ENCODE measurements at regions not wholly inside any gene's neighbourhood (a gene's known extent, or its start where the extent isn't known, plus 50 kb on each side); places are given as distances from the start of the nearest gene placed in this dataset.

DNA sequence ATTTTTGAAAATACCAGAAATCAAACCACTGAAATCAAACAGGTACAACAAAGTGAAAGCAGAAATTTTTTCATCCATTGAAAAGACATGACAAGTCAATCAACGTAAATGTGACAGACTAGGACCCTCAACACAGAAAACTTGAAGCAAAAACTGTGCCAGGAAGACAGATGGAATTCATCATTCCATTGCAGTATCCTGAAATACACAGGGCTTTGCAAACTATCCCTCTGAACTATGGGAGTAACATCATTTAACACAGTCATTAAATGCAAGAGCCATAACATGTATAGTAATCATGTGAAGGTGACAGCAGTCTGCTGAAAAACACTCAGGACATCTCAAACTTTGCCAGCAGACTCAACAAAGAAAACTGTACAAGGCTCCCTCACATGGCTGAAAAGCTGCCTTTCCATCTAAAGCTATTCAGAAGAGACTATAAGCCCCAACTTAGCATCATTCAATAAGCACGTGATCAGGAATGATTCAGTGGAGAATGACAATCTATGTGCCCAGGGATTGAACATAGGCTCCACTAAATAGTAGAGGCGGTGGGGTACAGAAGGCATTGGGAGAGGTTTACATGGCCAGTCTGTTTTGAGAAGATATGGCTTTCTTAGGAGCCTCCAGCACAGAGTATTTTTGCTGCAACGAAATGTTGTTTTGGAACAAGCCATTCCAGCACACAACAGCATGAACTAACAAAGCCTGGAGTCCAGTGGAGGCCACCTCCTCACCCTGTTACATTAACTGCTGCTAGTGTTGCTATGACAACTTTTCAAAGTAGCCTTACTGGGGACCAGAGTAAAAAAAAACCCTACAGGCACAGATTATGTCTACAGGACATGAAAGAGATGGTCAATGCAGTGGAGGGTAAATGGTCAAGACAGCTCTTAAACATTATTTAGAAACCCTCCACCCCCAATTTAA, 274.5 kb upstream of the NOCT start:
- no peak for DNase-seq

DNA sequence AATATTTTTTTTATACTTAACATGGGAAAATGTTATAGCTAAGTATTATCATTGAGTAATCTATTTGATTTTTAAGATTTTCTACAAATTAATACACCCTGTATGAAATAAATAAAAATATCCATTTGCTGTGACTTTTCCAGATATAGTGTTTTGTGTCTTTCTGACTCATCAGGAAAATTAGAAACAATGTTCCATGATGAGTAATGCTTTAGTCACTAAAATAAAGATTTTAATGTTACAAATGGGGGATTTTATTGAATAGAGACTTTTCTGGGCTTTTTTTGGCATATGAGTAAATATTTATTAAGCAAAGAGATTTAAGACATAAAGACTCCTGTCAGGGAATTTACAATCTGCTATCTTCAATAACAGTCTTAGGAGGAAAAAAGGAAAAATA, 279.2 kb upstream of the NOCT start:
- DNase-seq = no peak

DNA sequence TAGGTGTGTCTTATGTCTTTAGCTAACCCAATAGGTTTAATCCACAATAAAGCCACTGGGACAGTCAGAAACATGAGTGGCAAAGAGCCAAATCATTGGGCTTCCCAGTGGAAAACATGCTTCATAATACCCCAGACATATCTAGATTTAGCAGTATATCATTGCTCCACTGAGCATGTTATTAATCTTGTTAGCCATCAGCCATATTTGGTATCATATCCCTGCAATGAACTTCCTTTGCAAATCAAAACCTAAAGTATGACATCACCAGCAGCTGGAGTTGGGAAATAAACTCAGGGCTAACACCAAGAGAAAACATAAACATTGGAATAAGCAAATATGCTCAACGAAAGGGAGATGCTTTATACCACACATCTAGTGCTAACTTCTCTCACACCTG, 280.8 kb upstream of the NOCT start:
- no peak for DNase-seq

DNA sequence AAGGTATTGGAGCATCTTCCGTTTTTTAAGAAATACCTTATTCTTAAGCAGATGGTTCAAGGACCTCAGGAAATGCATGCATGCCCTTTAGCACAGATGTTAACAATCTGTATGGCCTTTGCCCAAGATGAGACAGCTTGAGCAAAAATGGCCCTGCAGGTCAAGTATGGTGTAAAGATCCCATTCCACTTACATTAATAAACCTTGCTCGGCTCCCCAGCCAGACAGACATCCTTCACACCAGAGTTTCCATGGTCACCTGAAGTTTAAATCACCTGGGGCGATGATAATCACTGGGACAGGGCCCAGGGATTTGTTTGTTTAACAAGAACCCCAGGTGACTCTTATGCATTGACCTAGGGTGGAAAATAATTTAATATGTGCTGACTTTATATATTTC, 287.0 kb upstream of the NOCT start:
- no peak for DNase-seq

DNA sequence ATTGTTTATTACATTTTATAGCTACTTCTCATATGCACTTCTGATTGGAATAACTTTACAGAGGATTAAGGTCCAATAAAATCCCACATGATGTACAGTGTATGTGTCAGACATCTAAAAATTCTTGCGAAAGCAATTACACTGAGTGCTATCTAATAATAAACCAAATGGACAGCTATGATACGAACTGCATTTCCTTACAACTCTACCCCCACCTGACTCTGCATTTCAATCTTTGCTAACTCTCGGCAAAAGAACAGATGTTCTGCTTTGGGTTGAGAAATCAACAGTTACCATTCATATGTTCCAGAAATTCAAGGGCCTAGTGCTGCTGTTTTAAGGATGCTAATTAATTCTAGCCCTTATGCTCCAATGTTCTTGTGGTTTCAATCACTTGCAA, 287.9 kb upstream of the NOCT start:
- DNase-seq = no peak

DNA sequence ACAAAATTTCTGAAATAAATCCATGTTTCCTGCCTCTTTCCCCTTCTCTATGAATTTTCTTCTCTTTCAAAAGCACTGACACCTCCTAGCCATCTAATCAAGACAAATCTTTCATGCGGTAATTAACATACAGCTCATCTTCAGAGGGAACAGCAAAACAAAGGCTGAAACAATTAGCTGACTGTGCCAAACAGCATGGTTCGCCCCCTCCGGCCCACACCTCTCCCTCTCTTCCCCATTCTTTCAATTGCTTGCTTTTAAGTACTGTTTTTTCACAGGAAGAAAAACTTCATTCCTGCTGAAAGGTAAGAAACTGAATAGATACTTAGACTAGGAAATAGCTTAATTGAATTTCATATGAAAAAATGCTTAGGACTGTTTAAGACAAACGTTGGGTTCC, 291.1 kb upstream of the NOCT start:
- no peak for DNase-seq

DNA sequence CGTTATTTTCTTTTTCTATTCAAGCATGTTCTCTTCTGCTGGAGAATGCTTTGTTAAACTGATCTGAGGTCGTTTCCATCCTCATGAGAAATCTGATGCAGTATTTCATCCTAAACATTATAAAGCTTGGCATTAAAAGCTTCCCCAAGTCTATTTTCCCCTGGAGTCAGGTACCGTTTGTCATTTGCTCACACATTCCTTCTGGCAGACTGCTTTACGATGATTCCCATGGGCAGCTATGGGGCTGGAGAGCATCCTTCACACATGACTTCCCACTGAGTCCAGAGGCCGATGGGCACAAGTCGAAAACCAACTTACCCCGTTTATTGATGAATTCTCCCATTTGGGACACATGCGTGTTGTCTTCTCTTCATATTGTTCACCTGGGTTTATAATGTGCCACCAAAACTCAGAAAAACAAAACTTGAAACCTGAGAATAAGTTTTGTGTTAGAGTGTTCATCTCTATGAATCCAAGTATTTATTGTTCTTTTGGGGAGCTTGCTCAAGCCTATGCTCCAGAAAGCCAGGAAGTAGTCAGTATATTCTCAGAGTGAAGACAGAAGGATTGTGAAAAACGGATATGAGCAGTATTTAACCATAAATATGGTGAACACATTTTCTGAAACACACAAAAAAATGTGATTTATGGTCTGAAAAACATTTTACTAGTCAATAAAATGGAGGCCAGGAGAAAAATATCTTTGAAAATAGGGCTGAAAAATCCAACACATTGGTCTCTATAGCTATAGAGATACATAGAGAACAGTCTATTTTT, 298.8 kb upstream of the NOCT start:
- no peak for DNase-seq

DNA sequence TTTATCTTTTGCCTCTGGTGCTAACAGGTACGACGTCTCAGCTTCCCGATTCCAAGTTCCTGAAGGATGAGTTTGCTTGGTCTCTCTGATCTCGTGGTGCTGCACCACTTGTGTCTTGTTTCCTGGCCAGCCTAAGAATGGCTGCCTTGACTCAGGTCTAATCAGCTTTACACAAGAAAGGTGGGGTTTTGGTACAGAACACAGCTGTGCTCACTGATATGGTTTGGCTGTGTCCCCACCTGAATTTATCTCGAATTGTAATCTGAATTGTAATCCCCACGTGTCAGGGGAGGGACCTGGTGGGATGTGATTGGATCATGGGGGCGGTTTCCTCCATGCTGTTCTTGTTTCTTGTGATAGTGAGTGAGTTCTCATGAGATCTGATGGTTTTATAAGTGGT, 305.3 kb upstream of the NOCT start:
- DNase-seq = no peak

DNA sequence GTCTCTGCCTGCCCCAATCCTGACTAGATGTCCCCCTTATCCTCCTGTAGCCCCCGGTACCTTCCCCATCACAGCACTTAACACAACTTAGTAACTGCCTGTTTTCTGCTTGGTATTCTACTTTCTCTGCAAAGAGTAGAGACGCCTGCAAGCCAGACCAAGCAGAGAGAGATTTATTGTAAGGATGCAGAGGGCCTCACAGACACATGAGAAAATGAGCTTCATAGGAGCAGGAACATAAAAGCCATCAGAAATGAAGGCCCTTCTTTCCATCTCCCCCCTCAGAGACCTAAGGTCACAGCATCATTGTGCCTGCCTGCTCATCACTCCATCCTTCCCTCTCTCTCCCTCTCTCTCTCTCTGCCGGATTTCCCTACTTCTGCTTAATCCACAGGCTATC, 305.7 kb upstream of the NOCT start:
- DNase-seq = no peak

DNA sequence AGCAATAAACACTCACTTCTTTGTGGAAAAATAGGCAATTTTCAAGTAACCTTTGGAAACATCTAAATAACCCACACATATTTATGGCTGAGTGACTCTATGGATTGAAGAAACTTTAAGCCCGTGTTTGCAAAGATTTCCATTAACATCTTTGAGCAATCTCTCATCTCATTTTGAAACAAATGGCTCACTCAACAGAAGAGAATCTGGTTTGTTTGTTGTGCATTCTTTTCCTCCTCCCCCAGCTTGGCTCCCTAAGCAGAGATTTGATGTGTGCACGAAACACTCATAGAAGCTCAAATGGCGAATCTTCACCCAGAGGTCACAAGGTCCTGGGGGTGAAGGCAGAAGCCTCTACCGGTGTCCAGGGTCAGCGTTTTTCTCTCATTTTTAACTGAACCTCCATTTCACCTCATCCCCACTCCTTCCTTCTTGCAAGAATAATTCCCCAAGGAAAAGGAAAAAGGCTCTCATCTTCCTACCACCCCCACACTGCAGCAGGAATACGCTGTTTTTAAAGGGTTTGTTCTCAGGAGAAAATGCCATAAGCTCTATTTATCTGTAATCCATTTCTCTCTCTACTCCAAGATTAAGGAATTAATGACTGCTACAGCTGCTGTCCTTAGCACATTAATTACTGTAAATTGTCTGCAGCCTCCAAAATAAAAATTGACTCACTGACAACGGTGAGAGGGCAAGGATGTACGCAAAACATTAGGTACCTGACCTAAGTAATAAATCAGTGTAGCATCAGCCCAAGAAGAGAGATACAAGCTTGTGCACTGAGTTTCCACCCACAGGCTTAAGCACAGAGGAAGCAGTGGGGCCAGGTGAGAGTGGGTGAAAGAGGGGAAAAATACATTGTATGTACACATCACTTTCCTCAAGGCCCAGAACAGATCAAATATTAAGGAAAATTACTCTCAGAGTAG, 307.6 kb upstream of the NOCT start:
- no peak for DNase-seq

DNA sequence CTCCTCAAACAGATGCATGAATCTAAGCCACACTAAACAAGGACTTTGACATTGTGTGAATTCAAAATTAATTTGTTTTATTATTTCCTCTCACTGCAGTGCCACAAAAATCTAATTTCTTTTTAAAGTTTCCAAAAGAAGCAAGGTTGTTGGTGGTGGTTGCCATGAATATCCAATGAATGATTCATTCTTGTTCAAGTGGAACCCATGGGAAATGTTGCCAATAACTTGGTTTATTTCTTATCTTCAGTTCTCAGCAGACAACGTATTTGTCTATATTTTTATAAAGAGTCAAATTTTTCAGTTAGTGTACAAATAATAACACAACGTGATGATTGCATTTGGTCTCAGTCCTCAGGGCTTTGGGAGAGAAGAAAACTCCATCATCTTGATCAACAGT, 309.4 kb upstream of the NOCT start:
- DNase-seq = no peak

DNA sequence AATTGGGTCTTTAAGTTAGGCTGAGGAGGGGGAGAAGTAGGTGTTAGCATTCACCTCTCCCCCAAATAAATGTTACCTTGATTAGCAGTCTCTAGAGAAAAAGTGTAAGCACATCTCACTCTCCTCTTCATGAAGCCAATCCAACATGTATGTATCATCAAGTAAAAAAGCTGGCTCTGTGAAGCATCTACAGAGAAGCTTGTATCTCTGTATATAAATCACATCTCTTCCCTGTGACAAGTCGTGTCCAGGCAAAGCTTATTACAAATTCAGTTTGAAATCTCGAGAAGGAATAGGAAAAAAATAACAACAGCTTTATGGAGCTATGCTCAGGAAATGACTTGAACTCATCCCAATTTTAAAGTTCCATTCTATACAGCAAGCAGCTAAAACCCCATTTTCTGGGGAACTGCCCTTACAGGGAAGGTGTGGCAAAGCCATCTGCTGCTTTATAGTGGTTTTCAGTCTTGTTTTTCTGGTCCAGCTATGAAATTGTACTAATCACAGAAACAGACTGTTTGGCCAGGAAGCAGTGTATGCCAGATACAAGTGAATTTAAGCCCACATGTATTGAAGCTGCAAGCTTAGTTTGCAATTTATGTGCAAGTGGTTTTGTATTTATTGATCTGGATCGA, 313.3 kb upstream of the NOCT start:
- no peak for DNase-seq

DNA sequence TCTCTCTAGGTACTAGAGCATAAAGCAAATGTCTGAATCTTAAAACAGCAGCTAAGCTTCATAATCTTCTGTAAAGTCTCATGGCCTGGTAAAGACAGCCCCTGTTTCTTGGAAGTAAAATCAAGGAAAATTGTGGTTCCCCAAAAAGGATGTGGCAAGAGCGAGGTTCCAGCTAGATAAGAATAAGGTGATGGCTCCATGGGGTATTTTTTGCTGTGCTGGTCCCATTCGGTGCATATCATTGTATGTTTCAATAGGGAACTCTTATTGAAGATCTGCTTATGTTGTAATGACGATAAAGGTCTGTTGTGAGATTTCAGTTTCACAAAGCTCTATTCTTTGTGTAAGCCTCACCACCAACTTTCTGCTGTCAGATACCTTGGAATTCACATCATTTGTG, 316.9 kb upstream of the NOCT start:
- DNase-seq = no peak

DNA sequence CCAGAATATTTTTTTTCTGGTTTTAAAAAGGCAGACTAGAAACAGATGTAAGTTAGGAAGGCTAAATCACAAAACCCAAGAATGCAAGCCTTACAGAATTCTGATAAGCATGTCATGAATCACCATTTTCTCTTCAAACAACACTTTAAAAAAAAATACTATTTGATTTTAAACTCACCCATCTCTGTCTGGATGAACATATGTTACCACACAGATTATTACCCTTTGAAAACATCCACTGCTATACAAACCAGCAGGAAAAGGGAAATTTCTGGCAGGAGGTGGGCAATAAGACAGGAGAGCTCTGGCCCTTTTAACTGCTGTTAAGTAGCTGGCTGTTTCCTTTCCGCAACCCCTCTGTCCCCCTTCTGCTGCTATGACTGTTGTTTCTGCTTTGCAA, 317.7 kb upstream of the NOCT start:
- no peak for DNase-seq

DNA sequence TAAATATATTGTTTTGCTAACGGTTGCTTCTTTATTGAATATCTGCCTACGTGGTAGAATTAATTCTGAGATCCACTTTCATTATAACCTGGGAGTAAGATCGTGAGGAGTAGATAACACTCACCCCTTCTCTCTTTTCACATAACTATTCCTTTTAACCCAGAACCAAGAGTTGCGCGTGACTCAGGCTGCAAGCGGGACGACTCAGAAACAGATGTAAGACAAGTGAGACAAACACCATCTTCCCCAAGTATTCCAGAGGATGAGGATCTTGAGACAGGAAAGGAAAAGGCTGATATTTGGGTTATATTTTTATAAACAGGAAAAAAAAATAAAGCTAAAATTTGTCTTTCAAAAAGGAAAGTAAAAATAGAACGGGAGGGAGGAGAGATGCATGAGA, 318.8 kb upstream of the NOCT start:
- no peak for DNase-seq

DNA sequence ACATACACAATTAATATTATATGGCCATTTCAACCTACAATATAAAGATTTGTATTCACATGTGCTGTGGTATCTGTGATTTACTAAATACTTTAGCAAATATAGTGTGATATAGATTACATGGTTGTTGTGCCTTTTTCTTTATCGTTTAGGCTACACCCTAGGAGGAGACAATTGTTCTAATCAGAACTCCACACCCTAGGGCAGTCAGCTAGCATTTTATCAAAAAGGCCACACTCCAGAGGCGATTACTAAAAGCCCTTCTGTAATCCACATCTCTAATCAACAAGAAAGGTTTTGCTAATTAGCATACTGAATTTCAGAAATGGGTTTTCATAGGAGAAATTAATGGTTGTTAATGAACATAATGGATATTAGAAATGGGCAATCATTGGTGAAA, 319.5 kb upstream of the NOCT start:
- no peak for DNase-seq

DNA sequence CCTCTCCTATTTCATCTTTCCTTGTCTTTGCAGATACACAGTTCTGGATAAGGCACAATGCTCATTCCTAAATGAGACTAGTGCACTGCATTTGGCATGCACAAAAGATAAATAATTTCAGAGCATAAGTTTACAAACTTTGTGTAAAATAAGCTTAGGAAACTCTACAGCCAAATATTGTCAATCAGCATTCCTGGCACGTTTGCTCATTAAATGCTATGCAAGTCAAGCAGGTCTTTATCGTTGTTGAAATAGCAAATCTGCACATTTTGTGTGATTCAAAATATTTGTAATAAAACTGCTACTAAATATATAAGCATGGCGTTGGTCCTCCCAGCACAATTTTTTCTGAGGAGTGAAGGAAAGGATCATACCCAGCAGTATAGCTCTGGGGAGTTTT, 322.1 kb upstream of the NOCT start:
- DNase-seq = no peak

DNA sequence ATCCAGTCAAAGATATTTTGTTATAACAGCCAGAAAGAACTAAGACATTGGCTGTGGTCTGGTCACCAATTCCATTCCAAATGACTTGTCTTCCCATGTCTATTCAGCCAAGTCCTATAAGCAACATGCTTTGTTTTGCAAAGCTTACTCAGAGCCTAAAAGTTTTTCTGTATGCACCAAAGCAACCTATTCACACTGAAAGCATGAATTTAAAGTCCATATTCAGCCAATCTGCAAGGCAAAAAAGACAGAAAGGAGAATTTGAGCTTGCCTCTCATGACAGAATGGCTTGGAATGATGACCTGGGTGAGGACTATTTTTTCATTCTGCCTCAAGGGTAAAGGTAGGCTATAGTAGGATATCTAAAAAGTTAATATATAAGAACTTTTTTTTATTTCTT, 323.2 kb upstream of the NOCT start:
- DNase-seq = no peak

DNA sequence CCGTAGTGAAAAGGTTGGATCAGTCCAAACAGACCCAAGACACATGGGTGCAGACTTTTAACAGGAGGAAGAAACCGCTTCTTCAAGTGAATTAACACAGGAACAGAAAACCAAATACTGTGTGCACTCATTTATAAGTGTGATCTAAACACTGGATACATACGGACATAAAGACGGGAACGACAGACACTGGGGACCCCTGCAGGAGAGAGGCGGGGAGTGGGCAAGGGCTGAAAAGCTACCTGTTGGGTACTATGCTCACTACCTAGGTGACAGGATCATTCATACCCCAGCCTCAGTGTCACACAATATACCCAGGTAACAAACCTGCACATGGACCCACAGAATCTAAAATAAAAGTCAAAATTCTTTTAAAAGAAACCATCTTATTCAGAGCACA, 326.0 kb upstream of the NOCT start:
- DNase-seq = no peak

DNA sequence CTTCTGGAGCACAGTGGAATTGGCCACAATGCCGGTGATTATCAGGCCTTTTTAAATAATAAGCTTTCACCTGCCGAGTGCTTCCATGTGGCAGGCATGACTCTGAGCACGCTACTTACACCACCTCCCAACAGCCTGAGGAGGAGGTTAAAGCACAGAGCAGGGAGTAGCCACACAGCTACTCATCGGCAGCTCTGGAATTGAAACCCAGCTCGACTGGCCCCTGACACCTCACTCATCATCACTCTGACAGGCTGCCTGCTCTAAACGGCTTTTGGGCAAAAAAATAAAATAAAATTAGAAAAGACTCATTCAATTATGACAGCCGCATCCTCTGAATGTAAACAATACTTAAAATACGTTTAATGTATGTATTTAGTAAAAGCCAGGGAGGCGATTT, 326.4 kb upstream of the NOCT start:
- no peak for DNase-seq

DNA sequence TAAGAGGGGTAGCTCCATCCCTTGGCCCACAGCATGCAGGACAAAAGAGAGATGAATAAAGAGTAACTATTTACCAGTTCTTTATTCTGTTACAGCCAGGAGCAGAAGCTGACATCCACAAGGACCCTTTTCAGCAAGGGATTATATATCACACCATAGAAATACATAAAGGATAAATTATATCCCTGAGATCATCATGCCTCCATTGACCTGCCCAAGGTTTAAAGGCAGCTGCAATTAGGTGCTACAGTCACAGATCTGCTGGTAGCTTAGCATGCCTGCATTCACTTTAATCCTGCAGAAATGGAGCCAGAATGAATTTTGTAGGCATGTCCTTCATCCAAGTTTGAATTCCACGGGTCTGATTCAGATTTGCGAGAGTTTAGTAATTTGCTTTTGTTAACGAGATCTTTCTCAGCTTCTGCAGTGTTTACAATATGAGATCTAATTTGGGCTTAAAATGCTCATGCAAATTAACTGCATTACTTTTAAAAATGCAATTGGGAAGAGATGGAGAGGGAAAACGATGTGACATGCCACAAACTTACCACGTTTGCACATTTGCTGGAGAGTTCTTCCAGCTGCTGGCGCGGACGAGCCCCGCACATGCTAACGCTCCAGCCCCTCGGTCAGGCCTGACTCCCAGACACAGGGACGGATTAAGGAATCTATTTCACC, 327.0 kb upstream of the NOCT start:
- DNase-seq = no peak

Data from effector CD4-positive, alpha-beta T cell (primary cell).